ENCODE measurements at regions not wholly inside any gene's neighbourhood (a gene's known extent, or its start where the extent isn't known, plus 50 kb on each side); places are given as distances from the start of the nearest gene placed in this dataset.

GRCh38 chr14:71741241-71741640 is 191.0 kb upstream of the RGS6 start:
- no peak overlapping the region for H3K4me3 ChIP-seq (ENCODE audit: low read depth, low read length)
- no peak for DNase-seq (ENCODE audit: low read depth)
- no peak for TF ChIP-seq CTCF (IDR thresholded peaks at IDR 0.05; ENCODE audit: insufficient read depth, low read depth, low read length, missing control alignments)

GRCh38 chr14:71742485-71742884 is 189.7 kb upstream of the RGS6 start:
- TF ChIP-seq CTCF (IDR thresholded peaks at IDR 0.05; ENCODE audit: insufficient read depth, low read depth, low read length, missing control alignments) = no peak
- no peak overlapping the region for H3K4me3 ChIP-seq (ENCODE audit: low read depth, low read length)
- DNase-seq (ENCODE audit: low read depth) = no peak

GRCh38 chr14:71745072-71745471 is 187.2 kb upstream of the RGS6 start:
- no peak for DNase-seq (ENCODE audit: low read depth)
- H3K4me3 ChIP-seq (ENCODE audit: low read depth, low read length) = no peak overlapping the region
- no peak for TF ChIP-seq CTCF (IDR thresholded peaks at IDR 0.05; ENCODE audit: insufficient read depth, low read depth, low read length, missing control alignments)

GRCh38 chr14:71748196-71748595 is 184.0 kb upstream of the RGS6 start:
- DNase-seq (ENCODE audit: low read depth) = no peak
- no peak for TF ChIP-seq CTCF (IDR thresholded peaks at IDR 0.05; ENCODE audit: insufficient read depth, low read depth, low read length, missing control alignments)
- no peak overlapping the region for H3K4me3 ChIP-seq (ENCODE audit: low read depth, low read length)

GRCh38 chr14:71749613-71750238 is 182.5 kb upstream of the RGS6 start:
- no peak overlapping the region for H3K4me3 ChIP-seq (ENCODE audit: low read depth, low read length)
- peak; percentile 33 for DNase-seq (ENCODE audit: low read depth)
- no peak for TF ChIP-seq CTCF (IDR thresholded peaks at IDR 0.05; ENCODE audit: insufficient read depth, low read depth, low read length, missing control alignments)

- no peak for DNase-seq (ENCODE audit: low read depth)
- no peak for TF ChIP-seq CTCF (IDR thresholded peaks at IDR 0.05; ENCODE audit: insufficient read depth, low read depth, low read length, missing control alignments)
- H3K4me3 ChIP-seq (ENCODE audit: low read depth, low read length) = no peak overlapping the region
Observed at GRCh38 chr14:71751264-71751663, 181.0 kb upstream of the RGS6 start.

GRCh38 chr14:71752111-71752738 is 180.0 kb upstream of the RGS6 start:
- no peak for TF ChIP-seq CTCF (IDR thresholded peaks at IDR 0.05; ENCODE audit: insufficient read depth, low read depth, low read length, missing control alignments)
- no peak for DNase-seq (ENCODE audit: low read depth)

More at GRCh38 chr14:71752111-71752738, 180.0 kb upstream of the RGS6 start:
- no peak overlapping the region for H3K4me3 ChIP-seq (ENCODE audit: low read depth, low read length)
